Breast epithelium (tissue), 3 donors: ENCODE measurements at regions not wholly inside any gene's neighbourhood (a gene's known extent, or its start where the extent isn't known, plus 50 kb on each side); places are given as distances from the start of the nearest gene placed in this dataset.

Experiments used
- CTCF ChIP-seq, 3 donors: fragments of 450-650 bp; IDR thresholded peaks; one replicate each; pipeline ENCODE4 v1.5.1; 2016 to 2017; ENCODE audit warnings: antibody characterized with exemption in 3 of 3, mild to moderate bottlenecking in 3 of 3, moderate library complexity in 3 of 3
- POLR2AphosphoS5 ChIP-seq, 3 donors: sonication (generic); formaldehyde crosslinking; IDR thresholded peaks; one replicate each; pipeline ENCODE4 v1.6.1; 2017; ENCODE audit warnings: antibody characterized with exemption in 3 of 3

GRCh38 chr4:101706535-101707057, 83.9 kb upstream of the BANK1 start:
- TF ChIP-seq CTCF (IDR thresholded peaks at IDR 0.05) (no peak), POLR2AphosphoS5 (IDR thresholded peaks at IDR 0.05) (no peak)
